HT1080 (cell line): ENCODE measurements at regions not wholly inside any gene's neighbourhood (a gene's known extent, or its start where the extent isn't known, plus 50 kb on each side); places are given as distances from the start of the nearest gene placed in this dataset.
"Not testable (repeated sequence)": the region's sequence is repeated elsewhere in the genome, so short reads cannot be mapped to it uniquely, and the experiment has no call there.

Experiments used
- DNase-seq: peaks from one replicate; pipeline ENCODE4 v3.0.0-alpha.2; 2015; ENCODE audit warnings: low read depth

- no peak for DNase-seq
Observed at GRCh38 chr2:103167599-103167998, 405.8 kb downstream of the TMEM182 start.

GRCh38 chr2:103169861-103170260 lies 408.0 kb downstream of the TMEM182 start:
- DNase-seq, result no peak

- no peak for DNase-seq
Observed at GRCh38 chr2:103172821-103173220, 411.0 kb downstream of the TMEM182 start.

- DNase-seq, result peak; percentile 62
Observed at GRCh38 chr2:103174711-103175110, 412.9 kb downstream of the TMEM182 start.

- no peak for DNase-seq
Observed at GRCh38 chr2:103176294-103176915, 414.6 kb downstream of the TMEM182 start.

- no peak for DNase-seq
Observed at GRCh38 chr2:103179798-103180197, 418.0 kb downstream of the TMEM182 start.

- no peak for DNase-seq
Observed at GRCh38 chr2:103183061-103183460, 421.2 kb downstream of the TMEM182 start.

GRCh38 chr2:103196802-103197201 lies 435.0 kb downstream of the TMEM182 start:
- DNase-seq, result no peak

GRCh38 chr2:103200774-103201173 lies 438.9 kb downstream of the TMEM182 start:
- not testable (repeated sequence) for DNase-seq

GRCh38 chr2:103208916-103209315 lies 447.1 kb downstream of the TMEM182 start:
- peak; percentile 8 for DNase-seq

- DNase-seq, result no peak
Observed at GRCh38 chr2:103213028-103213542, 451.3 kb downstream of the TMEM182 start.

GRCh38 chr2:103218516-103218915 lies 456.7 kb downstream of the TMEM182 start:
- no peak for DNase-seq

GRCh38 chr2:103219398-103219797 lies 457.6 kb downstream of the TMEM182 start:
- no peak for DNase-seq

GRCh38 chr2:103222969-103223368 lies 461.1 kb downstream of the TMEM182 start:
- no peak for DNase-seq

- DNase-seq, result no peak
Observed at GRCh38 chr2:103230796-103231195, 469.0 kb downstream of the TMEM182 start.

- peak; percentile 7 for DNase-seq
Observed at GRCh38 chr2:103232865-103233264, 471.0 kb downstream of the TMEM182 start.

- DNase-seq, result no peak
Observed at GRCh38 chr2:103233691-103234090, 471.9 kb downstream of the TMEM182 start.

GRCh38 chr2:103235283-103235682 lies 473.5 kb downstream of the TMEM182 start:
- DNase-seq, result no peak

GRCh38 chr2:103249462-103249861 lies 487.6 kb downstream of the TMEM182 start:
- no peak for DNase-seq

- no peak for DNase-seq
Observed at GRCh38 chr2:103252781-103253180, 490.9 kb downstream of the TMEM182 start.

- DNase-seq, result no peak
Observed at GRCh38 chr2:103254611-103255010, 492.8 kb downstream of the TMEM182 start.

- no peak for DNase-seq
Observed at GRCh38 chr2:103264058-103264768, 502.4 kb downstream of the TMEM182 start.

- no peak for DNase-seq
Observed at GRCh38 chr2:103265521-103265920, 503.7 kb downstream of the TMEM182 start.
